Stimulated activated naive CD8-positive, alpha-beta T cell treated with anti-CD3 and anti-CD28 coated beads, Interleukin-15, Interleukin-2, amounts not matched to agents 100 U/mL and 50 U/mL, for 24 hours (primary cell): ENCODE measurements at regions not wholly inside any gene's neighbourhood (a gene's known extent, or its start where the extent isn't known, plus 50 kb on each side); places are given as distances from the start of the nearest gene placed in this dataset.
A peak's percentile ranks its signal among the peaks of the same experiment; 100 is the strongest.
"Not testable (repeated sequence)": the region's sequence is repeated elsewhere in the genome, so short reads cannot be mapped to it uniquely, and the experiment has no call there.

Source experiments
- ATAC-seq: fragments of 150-1000 bp; cut with Tn5 transposase; one replicate; pipeline ENCODE4 v1.10.0; 2021
- DNase-seq: peaks from one replicate; pipeline ENCODE4 v3.0.0; 2021

DNA sequence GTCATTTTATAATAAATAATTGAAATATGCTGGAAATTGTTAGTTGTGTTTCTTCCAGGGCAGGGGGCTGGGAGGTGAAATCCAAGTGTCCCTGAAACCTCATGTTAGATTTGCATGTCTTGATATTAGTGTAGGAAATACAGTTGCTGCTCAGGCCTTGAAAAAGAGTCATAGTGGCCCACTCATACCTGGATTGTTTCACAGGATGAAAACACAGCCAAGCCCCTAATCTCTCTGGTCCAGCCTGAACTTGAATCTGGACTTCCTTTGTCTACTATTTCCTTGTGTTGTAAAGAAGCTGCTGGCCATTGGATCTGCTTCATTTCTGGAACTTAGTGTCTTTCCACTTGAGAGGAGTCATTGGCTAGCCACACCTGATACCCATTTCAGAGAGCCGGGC lies 108.8 kb upstream of the JARID2 start:
- ATAC-seq (no peak), DNase-seq (no peak)

DNA sequence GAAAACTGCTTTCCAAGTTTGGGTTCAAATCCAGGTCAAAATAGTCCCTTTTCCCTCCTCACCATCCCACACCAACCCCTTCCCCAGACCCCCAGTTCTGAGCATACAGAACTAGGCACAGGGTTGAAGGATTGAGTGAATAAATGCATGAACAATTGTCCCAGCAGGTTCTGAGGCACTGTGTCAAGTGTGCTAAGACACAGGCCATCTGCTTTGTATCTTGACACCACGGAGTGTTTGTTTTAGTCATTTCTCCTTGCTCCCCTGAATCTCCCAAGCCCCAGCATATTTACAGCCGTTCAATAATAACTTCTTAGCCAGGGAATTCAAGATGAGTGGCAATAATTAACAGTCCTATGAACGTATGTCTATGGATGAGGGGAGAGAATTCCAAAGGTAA lies 102.8 kb upstream of the JARID2 start:
- ATAC-seq, result no peak
- DNase-seq, result no peak

DNA sequence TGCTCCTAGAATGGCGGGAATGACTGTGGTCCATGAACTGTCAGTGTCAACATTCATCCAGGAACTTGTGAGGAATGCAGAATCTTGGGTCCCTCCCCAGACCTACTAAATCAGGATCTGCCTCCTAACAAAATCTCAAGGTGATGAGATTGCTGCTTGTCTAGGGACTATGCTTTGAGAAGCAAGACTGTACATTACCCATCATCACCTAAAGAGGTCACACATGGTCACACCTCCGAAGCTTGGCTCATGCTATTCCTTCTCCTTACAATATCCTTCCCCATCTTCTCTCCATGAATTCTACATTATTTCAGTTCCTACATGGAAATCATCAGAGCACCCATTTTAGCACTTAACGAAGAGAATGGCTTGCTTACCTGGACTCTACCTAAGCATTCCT lies 102.3 kb upstream of the JARID2 start:
- ATAC-seq (no peak), DNase-seq (no peak)

DNA sequence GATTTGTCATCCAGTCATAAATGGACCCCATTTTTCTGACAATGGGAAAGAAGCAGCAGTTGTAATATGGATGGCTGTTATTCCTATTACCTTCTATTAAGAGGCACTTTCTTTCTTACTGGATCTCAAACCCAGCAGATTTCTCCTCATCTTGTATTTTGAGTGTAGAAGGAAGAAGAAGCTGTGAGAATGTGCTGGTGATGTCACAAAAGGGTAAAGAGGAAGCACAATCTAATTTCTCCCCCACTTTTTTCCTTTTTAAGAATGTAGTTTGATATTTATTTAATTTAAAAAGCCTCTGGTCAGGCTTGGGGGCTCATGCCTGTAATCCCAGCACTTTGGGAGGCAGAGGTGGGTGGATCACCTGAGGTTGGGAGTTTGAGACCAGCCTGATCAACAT lies 100.0 kb upstream of the JARID2 start:
- DNase-seq (no peak), ATAC-seq (no peak)

DNA sequence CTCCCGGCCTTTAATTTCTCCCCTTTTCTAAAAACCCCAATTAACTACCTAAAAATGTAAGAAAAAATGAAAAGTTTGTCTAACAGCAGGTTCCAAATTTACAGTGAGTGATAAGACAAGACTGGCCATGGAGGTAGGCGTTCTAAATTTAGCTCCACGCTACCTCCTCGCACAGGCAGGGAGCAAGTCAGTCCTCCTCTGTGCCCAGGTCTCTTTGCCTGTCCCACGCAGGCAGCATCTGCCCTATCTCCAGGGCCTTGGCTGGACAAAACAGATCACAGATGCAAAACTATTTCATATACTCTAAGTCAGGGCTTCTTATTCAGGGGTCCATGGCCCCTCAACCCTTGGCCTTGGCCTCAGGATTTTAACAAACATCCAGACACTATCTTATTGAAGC lies 98.0 kb upstream of the JARID2 start:
- ATAC-seq, result no peak

DNA sequence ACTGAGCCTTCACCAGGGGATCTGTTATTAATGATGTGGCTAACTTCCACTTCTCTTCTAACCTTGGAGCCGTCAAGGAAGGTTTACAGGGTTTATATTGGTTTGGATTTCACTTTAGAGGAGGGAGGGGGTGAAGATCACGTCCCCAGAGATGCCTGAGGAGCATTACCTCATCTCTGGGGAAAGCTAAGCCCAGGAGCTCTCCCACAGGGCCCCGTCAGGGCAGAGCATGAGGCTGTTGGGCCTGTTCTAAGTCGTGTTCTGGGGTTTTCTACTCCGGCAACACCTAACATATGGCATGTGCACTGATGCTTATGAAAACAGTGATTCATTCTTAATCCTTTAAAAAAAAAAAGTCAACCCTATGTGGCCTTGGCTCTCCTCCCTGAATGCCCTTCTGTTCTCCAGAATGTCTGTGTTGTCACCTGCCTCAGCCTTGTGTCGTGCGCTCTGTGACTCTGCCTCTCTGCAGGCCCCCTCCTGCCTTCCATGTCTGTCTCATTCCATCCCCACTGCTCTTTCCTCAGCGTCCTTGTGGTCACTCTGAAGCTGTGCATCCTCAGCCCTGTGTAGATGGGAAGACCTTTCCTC lies 97.4 kb upstream of the JARID2 start:
- ATAC-seq, result peak; percentile 59
- no peak for DNase-seq

More for the DNA sequence above, 98.0 kb upstream of the JARID2 start:
- no peak for DNase-seq

DNA sequence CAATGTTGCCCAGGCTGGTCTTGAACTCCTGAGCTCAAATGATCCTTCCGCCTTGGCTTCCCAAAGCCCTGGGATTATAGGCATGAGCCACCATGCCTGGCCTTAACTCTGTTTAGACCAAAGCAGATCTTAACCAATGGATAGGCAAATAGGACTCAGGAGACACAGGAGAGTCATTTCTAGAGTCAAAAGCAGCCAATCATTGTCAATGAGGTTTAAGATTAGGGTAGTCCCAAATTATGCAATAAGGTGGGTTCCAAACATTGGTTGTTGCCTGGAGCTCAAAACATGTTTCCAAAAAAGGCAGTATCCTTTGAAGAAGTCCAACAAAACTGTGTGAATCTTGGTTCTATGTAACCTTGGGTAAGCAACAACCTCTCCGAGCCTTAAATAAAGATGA lies 95.7 kb upstream of the JARID2 start:
- DNase-seq (no peak), ATAC-seq (no peak)

DNA sequence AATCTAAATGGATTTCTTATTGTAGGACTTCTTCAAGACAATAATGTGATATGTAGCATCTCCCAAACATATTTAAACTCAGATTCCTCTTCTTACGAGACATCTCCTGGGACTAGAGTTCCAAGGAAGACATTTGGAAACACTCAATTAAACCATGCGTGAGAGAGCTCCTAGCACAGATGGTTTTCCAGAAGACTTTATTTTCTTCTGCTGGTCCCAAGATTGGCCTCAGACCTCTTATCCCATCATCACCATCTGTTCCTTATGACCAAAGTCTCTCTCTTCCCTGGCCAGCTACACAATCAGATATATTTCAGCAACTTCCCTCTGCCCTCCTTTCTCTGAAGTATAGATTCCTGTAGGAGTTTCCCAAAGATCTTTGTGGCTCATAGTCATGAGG lies 93.2 kb upstream of the JARID2 start:
- ATAC-seq (no peak), DNase-seq (no peak)

DNA sequence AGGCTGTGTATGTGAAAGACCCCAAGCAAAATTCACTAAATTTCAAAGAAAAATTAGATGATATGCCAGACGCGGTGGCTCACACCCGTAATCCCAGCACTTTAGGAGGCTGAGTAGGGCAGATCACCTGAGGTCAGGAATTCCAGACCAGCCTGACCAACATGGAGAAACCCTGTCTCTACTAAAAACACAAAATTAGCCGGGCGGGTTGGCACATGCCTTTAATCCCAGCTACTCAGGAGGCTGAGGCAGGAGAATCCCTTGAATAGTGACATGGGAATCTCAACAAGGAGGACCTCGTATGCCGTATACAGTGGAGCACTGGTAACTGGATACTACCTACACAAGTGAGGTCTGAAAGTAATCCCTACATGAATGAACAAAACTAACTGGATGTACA lies 92.7 kb upstream of the JARID2 start:
- no peak for ATAC-seq
- no peak for DNase-seq

DNA sequence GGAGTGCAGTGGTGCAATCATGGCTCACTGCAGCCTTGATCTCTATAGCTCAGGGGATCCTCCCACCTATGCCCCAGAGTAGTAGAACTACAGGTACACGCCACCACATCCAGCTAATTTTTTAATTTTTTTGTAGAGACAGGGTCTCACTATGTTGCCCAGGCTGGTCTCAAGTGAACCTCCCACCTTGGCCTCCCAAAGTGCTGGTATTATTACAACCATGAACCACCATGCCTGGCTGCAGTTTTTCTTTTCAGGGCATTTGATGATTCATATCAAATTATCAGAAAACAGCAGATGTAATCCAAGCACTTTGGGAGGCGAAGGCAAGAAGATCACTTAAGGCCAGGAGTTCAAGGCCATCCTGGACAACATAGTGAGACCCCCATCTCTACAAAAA lies 88.4 kb upstream of the JARID2 start:
- ATAC-seq (no peak), DNase-seq (no peak)

DNA sequence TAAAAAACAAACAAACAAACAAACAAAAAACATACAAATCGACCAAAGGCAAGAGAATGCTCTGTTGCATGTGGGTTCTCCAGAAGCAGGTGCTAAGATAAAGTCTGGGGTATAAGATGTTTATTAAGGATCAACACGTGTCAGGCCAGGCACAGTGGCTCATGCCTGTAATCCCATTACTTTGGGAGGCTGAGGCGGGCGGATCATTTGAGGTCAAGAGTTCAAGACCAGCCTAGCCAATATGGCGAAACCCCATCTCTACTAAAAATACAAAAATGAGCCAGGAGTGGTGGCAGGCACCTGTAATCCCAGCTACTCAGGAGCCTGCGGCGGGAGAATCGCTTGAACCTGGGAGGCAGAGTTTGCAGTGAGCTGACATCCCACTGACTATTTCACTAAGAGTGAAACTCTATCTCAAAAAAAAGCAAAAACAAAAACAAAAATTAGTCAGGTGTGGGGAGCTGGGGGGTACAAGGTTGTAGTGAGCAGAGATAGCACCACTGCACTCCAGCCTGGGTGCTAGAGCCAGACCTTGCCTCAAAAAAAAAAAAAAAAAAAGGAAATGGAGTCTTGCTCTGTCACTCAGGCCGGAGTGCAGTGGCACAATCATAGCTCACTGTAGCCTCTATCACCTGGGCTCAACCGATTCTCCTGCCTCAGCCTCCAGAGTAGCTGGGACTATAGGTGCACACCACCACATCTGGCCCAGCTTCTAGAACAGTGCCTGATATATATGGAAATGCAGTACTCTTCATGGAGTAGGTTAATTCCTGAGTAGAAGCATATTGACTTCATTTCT lies 86.8 kb upstream of the JARID2 start:
- DNase-seq, result no peak
- ATAC-seq, result no peak

DNA sequence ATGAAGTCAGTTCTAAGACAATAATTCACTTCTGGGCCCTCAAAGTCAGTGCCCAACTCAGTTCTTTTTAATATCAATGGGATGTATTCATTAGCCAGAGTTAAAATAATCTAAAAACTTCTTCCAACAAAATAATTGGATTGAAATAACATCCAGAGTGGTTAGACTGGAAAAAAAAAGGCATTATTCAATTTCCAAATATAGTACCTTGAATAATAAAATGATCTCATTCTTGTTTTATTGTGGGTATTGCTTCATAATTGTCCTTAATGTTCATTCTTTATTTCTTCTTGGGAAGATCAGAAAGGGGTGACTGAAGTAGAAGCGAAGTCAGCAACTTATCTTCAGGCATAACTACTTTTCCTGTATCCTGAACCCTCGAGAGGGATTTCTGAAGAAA lies 85.1 kb upstream of the JARID2 start:
- ATAC-seq, result no peak
- DNase-seq, result no peak

DNA sequence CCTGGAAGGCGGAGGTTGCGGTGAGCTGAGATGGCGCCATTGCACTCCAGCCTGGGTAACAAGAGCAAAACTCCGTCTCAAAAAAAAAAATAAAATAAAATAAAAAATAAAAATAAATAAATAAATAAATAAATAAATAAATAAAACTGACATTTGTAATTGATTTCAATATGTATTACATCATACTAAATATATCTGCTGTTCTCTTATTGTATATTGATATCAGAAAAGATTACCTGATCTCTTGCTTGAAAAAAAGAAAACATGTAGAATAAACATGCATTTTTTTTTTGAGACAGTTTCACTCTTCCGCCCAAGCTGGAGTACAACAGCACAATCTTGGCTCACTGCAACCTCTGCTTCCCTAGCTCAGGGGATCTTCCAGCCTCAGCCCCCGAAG lies 81.0 kb upstream of the JARID2 start:
- DNase-seq, ATAC-seq: not testable (repeated sequence)

DNA sequence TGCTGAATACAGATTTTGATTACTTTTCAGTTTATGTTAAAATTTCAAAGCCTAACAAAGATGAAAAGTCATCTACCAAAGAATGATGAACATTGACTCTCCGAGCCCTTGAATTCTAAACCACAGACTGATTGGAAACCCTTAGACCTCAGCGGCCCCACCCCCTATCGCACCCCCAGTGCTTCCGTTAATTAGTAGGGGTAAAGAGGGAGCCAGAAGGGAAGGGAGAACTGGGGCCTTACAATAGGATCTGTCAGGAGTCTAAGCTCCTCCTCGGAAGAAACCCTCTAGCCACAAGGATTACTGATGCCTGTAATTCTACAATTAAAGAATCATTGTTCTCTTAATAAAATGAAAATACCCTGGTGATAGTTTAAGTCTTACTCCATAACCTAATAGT lies 79.7 kb upstream of the JARID2 start:
- ATAC-seq, result no peak
- DNase-seq, result no peak

DNA sequence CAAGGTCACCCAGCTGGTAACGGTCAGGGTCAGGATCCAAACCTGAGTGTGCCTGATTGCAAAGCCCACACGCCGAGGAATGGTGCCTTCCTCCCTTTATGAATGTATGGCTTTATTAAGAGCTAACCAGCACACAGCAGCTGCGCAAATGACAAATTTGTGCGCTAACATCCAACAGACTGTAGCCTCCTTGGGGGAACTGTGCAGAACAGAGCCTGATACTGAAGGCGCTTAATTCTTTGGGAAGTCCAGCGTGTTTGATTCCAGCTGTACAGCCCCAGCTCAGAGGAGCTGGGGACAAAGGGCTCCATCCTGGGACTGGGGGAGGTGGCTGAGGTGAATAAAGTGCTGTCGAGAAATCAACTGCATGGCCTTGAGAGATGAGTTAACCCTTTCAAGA lies 75.7 kb upstream of the JARID2 start:
- ATAC-seq, result no peak
- DNase-seq, result no peak

DNA sequence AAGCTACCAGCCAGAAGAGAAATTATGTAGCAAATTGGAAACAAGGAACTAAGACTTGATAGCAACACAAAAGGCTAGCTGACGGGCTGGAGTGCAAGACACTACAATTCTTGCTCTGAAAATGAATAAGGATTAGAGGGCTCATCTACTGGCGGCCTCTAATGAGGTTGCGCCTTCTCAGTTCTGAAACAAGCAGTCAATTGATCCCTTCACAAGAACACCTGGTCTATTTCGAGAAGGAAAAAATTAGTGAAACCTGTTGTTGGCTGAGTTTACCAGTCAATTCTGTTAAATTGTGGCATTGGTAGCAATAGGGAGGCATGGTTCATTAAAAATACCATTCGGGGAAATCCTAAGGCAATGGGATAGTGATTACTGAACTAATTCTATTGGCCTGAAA lies 74.8 kb upstream of the JARID2 start:
- DNase-seq, result no peak
- no peak for ATAC-seq

DNA sequence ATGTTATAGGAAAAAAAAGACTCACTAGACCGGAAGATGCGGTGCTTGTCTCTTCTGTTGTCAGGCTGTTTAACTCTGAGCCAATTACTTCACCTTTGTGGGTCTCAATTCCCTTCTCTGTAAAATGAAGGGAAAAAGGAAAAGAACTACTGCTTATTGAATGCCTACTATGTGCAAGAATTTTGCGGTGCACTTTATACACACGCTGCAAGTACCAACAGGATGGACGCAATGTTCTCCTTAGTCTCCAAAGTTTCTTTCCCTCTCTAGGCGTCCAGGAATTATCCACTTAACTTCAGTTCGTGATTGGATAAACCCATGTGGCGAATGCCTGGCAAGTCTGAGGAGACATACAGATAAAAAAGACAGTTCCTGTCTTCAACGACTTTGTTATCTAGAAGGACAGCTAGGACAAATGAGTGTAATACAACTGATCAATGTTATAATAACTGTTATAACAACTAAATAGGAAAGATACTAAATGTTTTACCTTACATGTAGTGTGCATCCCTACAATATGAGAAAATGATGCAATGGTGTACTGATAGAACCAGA lies 69.0 kb upstream of the JARID2 start:
- no peak for ATAC-seq
- DNase-seq, result no peak

DNA sequence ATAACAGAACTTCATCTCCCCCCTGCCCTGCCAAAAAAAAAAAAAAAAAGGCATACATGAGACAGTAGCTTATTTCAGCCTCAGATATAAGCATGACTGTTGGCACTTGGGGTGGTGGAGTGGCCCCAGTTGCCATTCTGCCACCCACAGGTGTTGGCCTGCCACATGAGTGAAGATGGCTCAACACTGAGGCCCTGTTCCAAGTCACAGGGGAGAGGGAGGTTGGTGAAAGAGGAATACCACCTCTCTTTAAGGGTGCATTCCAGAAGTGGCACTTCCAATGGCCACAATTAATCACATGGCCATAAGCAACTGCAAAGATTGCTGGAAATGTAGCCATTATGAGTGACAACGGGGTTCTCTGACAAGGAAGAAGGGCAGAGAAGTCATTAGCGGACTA lies 61.9 kb upstream of the JARID2 start:
- ATAC-seq, result peak; percentile 69
- DNase-seq, result peak; percentile 44

DNA sequence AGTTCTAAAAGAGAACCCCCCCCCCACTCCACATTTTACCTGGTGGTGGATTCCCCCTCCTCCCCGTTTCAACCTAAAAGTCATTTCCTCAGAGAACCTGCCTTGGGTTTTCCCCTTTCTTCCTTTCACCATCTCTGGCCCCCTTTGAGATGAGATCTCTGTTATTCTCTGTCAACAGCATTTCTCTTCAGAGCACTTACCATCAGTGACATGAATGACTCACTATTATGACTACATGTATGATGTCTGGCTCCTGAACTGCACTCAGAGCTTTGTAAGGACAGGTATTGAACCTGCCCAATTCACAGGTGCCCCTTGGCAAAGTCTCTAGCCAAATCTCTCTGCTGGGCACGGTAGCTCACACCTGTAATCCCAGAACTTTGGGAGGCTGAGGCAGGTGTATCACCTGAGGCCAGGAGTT lies 61.4 kb upstream of the JARID2 start:
- ATAC-seq (peak; percentile 96), DNase-seq (peak; percentile 12)

DNA sequence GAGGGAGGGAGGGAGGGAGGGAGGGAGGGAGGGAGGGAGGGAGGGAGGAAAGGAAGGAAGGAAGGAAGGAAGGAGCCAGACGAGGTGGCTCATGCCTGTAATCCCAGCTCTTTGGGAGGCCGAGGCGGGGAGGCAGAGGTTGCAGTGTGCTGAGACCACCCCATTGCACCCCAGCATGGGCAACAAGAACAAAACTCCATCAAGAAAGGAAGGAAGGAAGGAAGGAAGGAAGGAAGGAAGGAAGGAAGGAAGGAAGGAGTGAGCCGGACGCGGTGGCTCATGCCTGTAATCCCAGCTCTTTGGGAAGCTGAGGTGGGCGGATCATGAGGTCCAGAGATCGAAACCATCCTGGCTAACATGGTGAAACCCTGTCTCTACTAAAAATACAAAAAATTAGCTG lies 60.8 kb upstream of the JARID2 start:
- ATAC-seq, DNase-seq: not testable (repeated sequence)

DNA sequence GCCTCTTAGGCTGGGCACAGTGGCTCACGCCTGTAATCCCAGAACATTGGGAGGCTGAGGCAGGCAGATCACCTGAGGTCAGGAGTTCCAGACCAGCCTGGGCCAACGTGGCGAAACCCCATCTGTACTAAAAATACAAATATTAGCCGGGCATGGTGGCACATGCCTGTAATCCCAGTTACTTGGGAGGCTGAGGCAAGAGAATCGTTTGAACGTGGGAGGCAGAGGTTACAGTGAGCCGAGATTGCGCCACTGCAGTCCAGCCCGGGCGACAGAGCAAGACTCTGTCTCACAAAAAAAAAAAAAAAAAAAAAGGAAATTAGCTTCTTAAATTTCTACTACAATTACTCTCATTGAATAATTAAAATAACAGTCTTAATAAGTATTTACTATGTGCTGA lies 52.4 kb upstream of the JARID2 start:
- not testable (repeated sequence) for ATAC-seq, DNase-seq

DNA sequence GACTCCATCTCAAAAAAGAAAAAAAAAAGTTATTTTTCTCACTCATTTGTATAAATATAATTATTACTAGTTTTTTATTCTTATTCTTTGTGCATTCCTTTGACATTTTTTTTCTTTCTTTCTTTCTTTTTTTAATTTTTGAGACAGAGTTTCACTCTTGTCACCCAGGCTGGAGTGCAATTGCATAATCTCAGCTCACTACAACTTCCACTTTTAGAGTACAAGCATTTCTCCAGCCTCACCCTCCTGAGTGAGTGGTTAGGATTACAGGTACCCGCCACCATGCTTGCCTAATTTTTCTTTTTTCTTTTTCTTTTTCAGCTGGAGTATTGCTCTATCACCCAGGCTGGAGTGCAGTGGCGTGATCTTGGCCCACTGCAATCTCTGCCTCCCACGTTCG lies 51.4 kb upstream of the JARID2 start:
- DNase-seq, result no peak
- ATAC-seq, result no peak
